K562 (cell line): ENCODE measurements at regions not wholly inside any gene's neighbourhood (a gene's known extent, or its start where the extent isn't known, plus 50 kb on each side); places are given as distances from the start of the nearest gene placed in this dataset.

ENCODE experiments used
- CCAR2 ChIP-seq: fragments of 200-400 bp; formaldehyde crosslinking; IDR thresholded peaks from 2 replicates; pipeline ENCODE4 v1.6.1; 2017; ENCODE audit warnings: mild to moderate bottlenecking, low read depth, low read length
- EZH2 ChIP-seq: IDR thresholded peaks from 2 replicates; pipeline ENCODE4 v1.6.1; 2012; ENCODE audit warnings: low read depth, mild to moderate bottlenecking, inconsistent platforms, low read length, borderline replicate concordance
- POLR2A ChIP-seq: fragments of 450-650 bp; conservative IDR thresholded peaks from 2 replicates; pipeline ENCODE4 v1.6.1; 2016
- ZKSCAN1 ChIP-seq: fragments of 150-350 bp; IDR thresholded peaks from 2 replicates; pipeline ENCODE4 v1.6.1; 2016; ENCODE audit warnings: low read depth, low read length
- TF ChIP-seq, protein P1 (sequence below): sonication (generic); formaldehyde crosslinking; IDR thresholded peaks from 2 replicates; pipeline ENCODE4 v1.8.0; 2022; ENCODE audit warnings: mild to moderate bottlenecking, low read depth, missing genetic modification reagents
- TF ChIP-seq, protein P2 (sequence below), 2 experiments: fragments of 450-650 bp; formaldehyde crosslinking in 1 of 2; IDR thresholded peaks; 2 replicates each; pipeline versions ENCODE4 v1.4.0 to v1.6.1; 2014 to 2020; ENCODE audit warnings: mild to moderate bottlenecking in 2 of 2, borderline replicate concordance in 1 of 2, low read depth in 1 of 2
- TF ChIP-seq, protein P3 (sequence below), 2 experiments: IDR thresholded peaks; 2 replicates each; pipeline ENCODE4 v1.6.1; 2011; ENCODE audit warnings: borderline replicate concordance in 1 of 2, control low read depth in 1 of 2, low read depth in 1 of 2, low read length in 1 of 2, mild to moderate bottlenecking in 1 of 2, mixed read lengths in 1 of 2, moderate library complexity in 1 of 2; ENCODE audit not compliant: insufficient read depth in 1 of 2, insufficient read length in 1 of 2, poor library complexity in 1 of 2, severe bottlenecking in 1 of 2; ENCODE audit errors: extremely low read depth in 1 of 2

DNA sequence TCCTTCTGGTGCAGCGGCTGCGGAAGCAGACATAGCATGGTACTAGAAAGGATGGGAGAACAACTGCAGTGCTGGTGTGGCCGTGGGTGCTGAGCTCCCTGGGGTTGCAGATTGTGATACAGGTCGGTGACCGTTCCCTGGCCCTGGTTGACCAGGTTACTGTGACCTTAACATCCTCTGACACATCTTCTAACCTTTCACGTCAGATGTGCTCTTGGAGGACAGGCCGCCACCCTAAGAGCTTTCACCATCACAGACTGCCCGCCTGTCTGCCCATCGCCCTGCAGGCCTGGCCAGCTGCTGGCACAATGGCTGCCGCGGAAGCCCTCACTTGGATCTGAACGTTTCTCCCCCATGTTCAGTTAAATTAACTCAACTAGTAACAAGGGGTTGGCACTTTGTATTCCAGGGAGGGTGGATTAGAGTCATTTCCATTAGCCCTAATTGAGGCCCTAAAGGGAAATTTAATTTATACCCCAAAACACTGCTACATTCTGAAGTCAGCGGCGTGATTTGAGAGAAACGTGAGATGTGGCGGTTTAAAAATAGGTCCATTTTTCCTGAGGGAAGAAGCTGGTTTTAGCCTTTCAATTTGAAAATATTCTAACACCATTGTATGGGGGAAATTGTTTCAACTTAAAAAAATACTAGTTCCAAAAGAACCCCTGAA is 443.9 kb upstream of the CDH4 start:
- no peak for TF ChIP-seq EZH2
- TF ChIP-seq CCAR2: no peak
- TF ChIP-seq, protein P1, sequence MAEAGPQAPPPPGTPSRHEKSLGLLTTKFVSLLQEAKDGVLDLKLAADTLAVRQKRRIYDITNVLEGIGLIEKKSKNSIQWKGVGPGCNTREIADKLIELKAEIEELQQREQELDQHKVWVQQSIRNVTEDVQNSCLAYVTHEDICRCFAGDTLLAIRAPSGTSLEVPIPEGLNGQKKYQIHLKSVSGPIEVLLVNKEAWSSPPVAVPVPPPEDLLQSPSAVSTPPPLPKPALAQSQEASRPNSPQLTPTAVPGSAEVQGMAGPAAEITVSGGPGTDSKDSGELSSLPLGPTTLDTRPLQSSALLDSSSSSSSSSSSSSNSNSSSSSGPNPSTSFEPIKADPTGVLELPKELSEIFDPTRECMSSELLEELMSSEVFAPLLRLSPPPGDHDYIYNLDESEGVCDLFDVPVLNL (CRISPR knock-in tag): no peak
- TF ChIP-seq, protein P2, sequence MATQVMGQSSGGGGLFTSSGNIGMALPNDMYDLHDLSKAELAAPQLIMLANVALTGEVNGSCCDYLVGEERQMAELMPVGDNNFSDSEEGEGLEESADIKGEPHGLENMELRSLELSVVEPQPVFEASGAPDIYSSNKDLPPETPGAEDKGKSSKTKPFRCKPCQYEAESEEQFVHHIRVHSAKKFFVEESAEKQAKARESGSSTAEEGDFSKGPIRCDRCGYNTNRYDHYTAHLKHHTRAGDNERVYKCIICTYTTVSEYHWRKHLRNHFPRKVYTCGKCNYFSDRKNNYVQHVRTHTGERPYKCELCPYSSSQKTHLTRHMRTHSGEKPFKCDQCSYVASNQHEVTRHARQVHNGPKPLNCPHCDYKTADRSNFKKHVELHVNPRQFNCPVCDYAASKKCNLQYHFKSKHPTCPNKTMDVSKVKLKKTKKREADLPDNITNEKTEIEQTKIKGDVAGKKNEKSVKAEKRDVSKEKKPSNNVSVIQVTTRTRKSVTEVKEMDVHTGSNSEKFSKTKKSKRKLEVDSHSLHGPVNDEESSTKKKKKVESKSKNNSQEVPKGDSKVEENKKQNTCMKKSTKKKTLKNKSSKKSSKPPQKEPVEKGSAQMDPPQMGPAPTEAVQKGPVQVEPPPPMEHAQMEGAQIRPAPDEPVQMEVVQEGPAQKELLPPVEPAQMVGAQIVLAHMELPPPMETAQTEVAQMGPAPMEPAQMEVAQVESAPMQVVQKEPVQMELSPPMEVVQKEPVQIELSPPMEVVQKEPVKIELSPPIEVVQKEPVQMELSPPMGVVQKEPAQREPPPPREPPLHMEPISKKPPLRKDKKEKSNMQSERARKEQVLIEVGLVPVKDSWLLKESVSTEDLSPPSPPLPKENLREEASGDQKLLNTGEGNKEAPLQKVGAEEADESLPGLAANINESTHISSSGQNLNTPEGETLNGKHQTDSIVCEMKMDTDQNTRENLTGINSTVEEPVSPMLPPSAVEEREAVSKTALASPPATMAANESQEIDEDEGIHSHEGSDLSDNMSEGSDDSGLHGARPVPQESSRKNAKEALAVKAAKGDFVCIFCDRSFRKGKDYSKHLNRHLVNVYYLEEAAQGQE (IDR thresholded peaks at IDR 0.05; ENCODE audit: borderline replicate concordance): no peak
- TF ChIP-seq, protein P2 (CRISPR knock-in tag; IDR thresholded peaks at IDR 0.05; ENCODE audit: low read depth): no peak
- TF ChIP-seq, protein P3, sequence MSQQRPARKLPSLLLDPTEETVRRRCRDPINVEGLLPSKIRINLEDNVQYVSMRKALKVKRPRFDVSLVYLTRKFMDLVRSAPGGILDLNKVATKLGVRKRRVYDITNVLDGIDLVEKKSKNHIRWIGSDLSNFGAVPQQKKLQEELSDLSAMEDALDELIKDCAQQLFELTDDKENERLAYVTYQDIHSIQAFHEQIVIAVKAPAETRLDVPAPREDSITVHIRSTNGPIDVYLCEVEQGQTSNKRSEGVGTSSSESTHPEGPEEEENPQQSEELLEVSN (IDR thresholded peaks at IDR 0.05; ENCODE audit: borderline replicate concordance in 1 of 2, extremely low read depth in 1 of 2, insufficient read depth in 1 of 2, insufficient read length in 1 of 2, low read depth in 1 of 2, low read length in 1 of 2, poor library complexity in 1 of 2, severe bottlenecking in 1 of 2): no peak
- TF ChIP-seq POLR2A: no peak
- TF ChIP-seq ZKSCAN1: no peak
